IMR-90 (cell line): ENCODE measurements at regions not wholly inside any gene's neighbourhood (a gene's known extent, or its start where the extent isn't known, plus 50 kb on each side); places are given as distances from the start of the nearest gene placed in this dataset.

ENCODE experiments used
- ATAC-seq: fragments of 200-7000 bp; cut with Tn5 transposase; 2 replicates; pipeline ENCODE4 v1.9.1; 2020; ENCODE audit warnings: low read depth, mild to moderate bottlenecking, moderate library complexity
- BruUV-seq: library from RNA; stranded (reverse); fragments of 400-500 nt; replicated peaks from 2 replicates; lab custom pipeline; 2021; lab: Mats Ljungman, UMichigan
- CTCF ChIA-PET: fragments of 300-600 bp; formaldehyde crosslinking; extraction: SDS; loops from one replicate; lab custom pipeline; 2021; ENCODE audit warnings: antibody characterized with exemption; lab: Yijun Ruan, JAX
- POLR2A ChIA-PET: fragments of 300-600 bp; sonication (Branson Sonifier 250); formaldehyde crosslinking; loops from one replicate; lab custom pipeline; 2022; ENCODE audit warnings: antibody characterized with exemption; ENCODE audit not compliant: unreplicated experiment; lab: Charles Lee
- DNase-seq: peaks from one replicate; pipeline ENCODE4 v3.0.0; 2013
- H2AFZ ChIP-seq: replicated peaks from 2 replicates; pipeline ENCODE3; 2013; ENCODE audit warnings: low read length, mild to moderate bottlenecking; ENCODE audit not compliant: poor library complexity
- H2AK5ac ChIP-seq: 2 replicates; pipeline ENCODE4 v1.6.1; 2013; ENCODE audit warnings: low read depth, low read length, inconsistent platforms
- H2AK9ac ChIP-seq: replicated peaks from 2 replicates; pipeline ENCODE3; 2013; ENCODE audit warnings: mild to moderate bottlenecking, low read depth, low read length, moderate library complexity; ENCODE audit not compliant: poor library complexity
- H2BK120ac ChIP-seq: 2 replicates; pipeline ENCODE4 v1.6.1; 2013; ENCODE audit warnings: low read depth, low read length, inconsistent platforms
- H2BK15ac ChIP-seq: 3 replicates; pipeline ENCODE4 v1.6.1; 2013; ENCODE audit warnings: low read depth, low read length, inconsistent platforms
- H2BK20ac ChIP-seq: 2 replicates; pipeline ENCODE4 v1.6.1; 2013; ENCODE audit warnings: low read depth, mild to moderate bottlenecking, inconsistent platforms, low read length, moderate library complexity
- H2BK5ac ChIP-seq: 2 replicates; pipeline ENCODE4 v1.6.1; 2013; ENCODE audit warnings: mild to moderate bottlenecking, low read depth, low read length, inconsistent platforms; ENCODE audit not compliant: poor library complexity, severe bottlenecking
- H3K14ac ChIP-seq: replicated peaks from 2 replicates; pipeline ENCODE4 v1.6.1; 2013; ENCODE audit warnings: low read depth, low read length, inconsistent platforms
- H3K18ac ChIP-seq: 2 replicates; pipeline ENCODE4 v1.6.1; 2013; ENCODE audit warnings: low read depth, low read length, control low read depth
- H3K23ac ChIP-seq: 2 replicates; pipeline ENCODE4 v1.6.1; 2013; ENCODE audit warnings: low read depth, low read length, inconsistent platforms
- H3K27ac ChIP-seq: 2 replicates; pipeline ENCODE4 v1.5.1; 2013; ENCODE audit warnings: mild to moderate bottlenecking, control low read depth, low read length; ENCODE audit not compliant: insufficient read depth
- H3K27me3 ChIP-seq: 2 replicates; pipeline ENCODE4 v1.6.1; 2013; ENCODE audit warnings: low read length; ENCODE audit not compliant: control insufficient read depth, insufficient read depth
- H3K36me3 ChIP-seq: 2 replicates; pipeline ENCODE4 v1.6.1; 2013; ENCODE audit warnings: low read length, mixed read lengths; ENCODE audit not compliant: control insufficient read depth, insufficient read depth
- H3K4ac ChIP-seq: 2 replicates; pipeline ENCODE4 v1.6.1; 2013; ENCODE audit warnings: low read depth, low read length, inconsistent platforms
- H3K4me1 ChIP-seq: 2 replicates; pipeline ENCODE4 v1.6.1; 2013; ENCODE audit warnings: low read length, mixed read lengths; ENCODE audit not compliant: control insufficient read depth, insufficient read depth
- H3K4me2 ChIP-seq: 2 replicates; pipeline ENCODE4 v1.6.1; 2013; ENCODE audit warnings: low read depth, mild to moderate bottlenecking, control low read depth, low read length, moderate library complexity
- H3K4me3 ChIP-seq: 2 replicates; pipeline ENCODE4 v1.5.1; 2013; ENCODE audit warnings: low read depth, mild to moderate bottlenecking, control low read depth, low read length, moderate library complexity; ENCODE audit not compliant: insufficient read depth
- H3K56ac ChIP-seq: 2 replicates; pipeline ENCODE4 v1.6.1; 2013; ENCODE audit warnings: low read length, inconsistent platforms; ENCODE audit not compliant: insufficient read depth; ENCODE audit errors: extremely low read depth
- H3K79me1 ChIP-seq, 2 experiments: 2 replicates each; pipeline ENCODE4 v1.6.1; 2013; ENCODE audit warnings: low read length in 2 of 2, inconsistent platforms in 1 of 2, low read depth in 1 of 2
- H3K9ac ChIP-seq: 2 replicates; pipeline ENCODE4 v1.6.1; 2013; ENCODE audit warnings: low read depth, low read length, control low read depth
- H3K9me1 ChIP-seq: 2 replicates; pipeline ENCODE4 v1.6.1; 2013; ENCODE audit warnings: low read length, inconsistent platforms; ENCODE audit not compliant: insufficient read depth
- H3K9me3 ChIP-seq: 2 replicates; pipeline ENCODE4 v1.6.1; 2013; ENCODE audit warnings: low read length; ENCODE audit not compliant: control insufficient read depth, insufficient read depth
- H4K20me1 ChIP-seq: 2 replicates; pipeline ENCODE4 v1.6.1; 2013; ENCODE audit warnings: low read length, inconsistent platforms; ENCODE audit not compliant: insufficient read depth
- H4K5ac ChIP-seq: 2 replicates; pipeline ENCODE4 v1.6.1; 2013; ENCODE audit warnings: mild to moderate bottlenecking, low read depth, low read length, control low read depth
- H4K8ac ChIP-seq, 2 experiments: 2 replicates each; pipeline ENCODE4 v1.6.1; 2013; ENCODE audit warnings: low read depth in 2 of 2, low read length in 2 of 2, control low read depth in 1 of 2, inconsistent platforms in 1 of 2
- H4K91ac ChIP-seq: 2 replicates; pipeline ENCODE4 v1.6.1; 2013; ENCODE audit warnings: low read depth, low read length, inconsistent platforms; ENCODE audit not compliant: insufficient read depth
- BHLHE40 ChIP-seq: fragments of 150-350 bp; IDR thresholded peaks from 2 replicates; pipeline ENCODE4 v1.6.1; 2016; ENCODE audit warnings: mild to moderate bottlenecking, low read depth, low read length
- CHD1 ChIP-seq: IDR thresholded peaks from 2 replicates; pipeline ENCODE4 v1.6.1; 2012; ENCODE audit warnings: low read depth, low read length, improper control_type of control experiment
- POLR2A ChIP-seq: IDR thresholded peaks from 2 replicates; pipeline ENCODE4 v1.6.1; 2012; ENCODE audit warnings: mild to moderate bottlenecking, low read depth, low read length
- RAD21 ChIP-seq: IDR thresholded peaks from 2 replicates; pipeline ENCODE4 v1.6.1; 2012; ENCODE audit warnings: low read length, improper control_type of control experiment
- RFX5 ChIP-seq: IDR thresholded peaks from 2 replicates; pipeline ENCODE4 v1.8.0; 2012; ENCODE audit warnings: low read depth, mild to moderate bottlenecking, low read length, moderate library complexity
- SMC3 ChIP-seq: fragments of 150-350 bp; IDR thresholded peaks from 2 replicates; pipeline ENCODE4 v1.6.1; 2016; ENCODE audit warnings: low read depth, mild to moderate bottlenecking, antibody characterized with exemption, low read length, moderate library complexity
- WGBS, 2 experiments: methylation state at CpG; one replicate each; pipeline versions ENCODE4 v1.1.5 to v1.1.7; 2013; ENCODE audit warnings: missing lambda C conversion rate in 2 of 2; ENCODE audit not compliant: insufficient read length in 1 of 2; ENCODE audit errors: extremely low coverage in 2 of 2; 5-methylcytosine and 5-hydroxymethylcytosine counted together
- dilution Hi-C: fragments of 300-500 bp; cut with HindIII; formaldehyde crosslinking; loops from one replicate; pipeline ENCODE4 v1.14.3; 2018; ENCODE audit warnings: low sequenced_read_pairs; ENCODE audit not compliant: unreplicated experiment
- in situ Hi-C: fragments of 300-500 bp; cut with MboI; formaldehyde crosslinking; loops from 3 replicates; pipeline ENCODE4 v1.14.3; 2019; ENCODE audit warnings: low sequenced_read_pairs, inconsistent platforms, mixed read lengths
- intact Hi-C: fragments of 100-400 bp; cut with micrococcal nuclease; formaldehyde crosslinking; loops from 2 replicates; pipeline ENCODE4 v1.10.0; 2022
- TF ChIP-seq, protein P1 (sequence below): fragments of 150-350 bp; IDR thresholded peaks from 2 replicates; pipeline ENCODE4 v1.6.1; 2017; ENCODE audit warnings: mild to moderate bottlenecking, antibody characterized with exemption, low read length, low read depth
- TF ChIP-seq, protein P2 (sequence below): conservative IDR thresholded peaks from 2 replicates; pipeline ENCODE4 v1.5.1; 2012; ENCODE audit warnings: mild to moderate bottlenecking, low read depth, low read length, improper control_type of control experiment
- TF ChIP-seq, protein P3 (sequence below): fragments of 150-350 bp; IDR thresholded peaks from 2 replicates; pipeline ENCODE4 v1.6.1; 2016; ENCODE audit warnings: low read depth, mild to moderate bottlenecking, low read length, moderate library complexity, borderline replicate concordance

DNA sequence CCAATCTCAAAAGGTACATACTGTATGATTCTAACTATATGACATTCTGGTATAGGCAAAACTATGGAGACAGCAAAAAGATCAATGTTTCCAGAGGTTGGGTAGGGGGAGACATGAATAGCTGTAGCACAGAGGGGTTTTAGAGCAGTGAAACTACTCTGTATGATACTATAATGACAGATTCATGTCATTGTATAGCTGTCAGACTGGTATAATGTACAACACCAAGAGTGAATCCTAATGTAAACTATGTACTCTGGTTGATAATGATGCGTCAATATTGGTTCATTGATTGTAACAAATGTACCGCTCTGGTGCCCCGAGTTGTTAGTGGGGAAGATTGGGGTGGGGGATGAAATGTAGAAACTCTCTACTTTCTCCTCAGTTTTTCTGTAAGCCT is 172.4 kb upstream of the SPOPL start:
- Histone ChIP-seq H4K91ac (no peak overlapping the region), H2AK5ac (no peak overlapping the region), H4K8ac (no peak overlapping the region), H2AFZ (no peak overlapping the region), H3K4ac (no peak overlapping the region), H2BK5ac (no peak overlapping the region), H2AK9ac (no peak overlapping the region), H3K9ac (no peak overlapping the region), H3K18ac (no peak overlapping the region), H3K4me3 (no peak overlapping the region), H3K9me1 (no peaks in the 10 kb centered on the region), H3K23ac (no peak overlapping the region), H2BK20ac (no peak overlapping the region), H3K4me1 (no peaks in the 10 kb centered on the region), H3K9me3 (no peaks in the 10 kb centered on the region), H3K27me3 (no peaks in the 10 kb centered on the region), H2BK15ac (no peak overlapping the region), H2BK120ac (no peak overlapping the region), H3K36me3 (no peaks in the 10 kb centered on the region), H4K20me1 (no peaks in the 10 kb centered on the region), H3K79me1 (no peaks in the 10 kb centered on the region), H3K27ac (no peak overlapping the region), H4K5ac (no peak overlapping the region), H3K4me2 (no peak overlapping the region), H3K14ac (no peak overlapping the region), H3K56ac (no peak overlapping the region)
- TF ChIP-seq CHD1 (no peak), SMC3 (no peak), POLR2A (no peak), RAD21 (no peak), BHLHE40 (no peak), RFX5 (no peak)
- TF ChIP-seq, protein P1, sequence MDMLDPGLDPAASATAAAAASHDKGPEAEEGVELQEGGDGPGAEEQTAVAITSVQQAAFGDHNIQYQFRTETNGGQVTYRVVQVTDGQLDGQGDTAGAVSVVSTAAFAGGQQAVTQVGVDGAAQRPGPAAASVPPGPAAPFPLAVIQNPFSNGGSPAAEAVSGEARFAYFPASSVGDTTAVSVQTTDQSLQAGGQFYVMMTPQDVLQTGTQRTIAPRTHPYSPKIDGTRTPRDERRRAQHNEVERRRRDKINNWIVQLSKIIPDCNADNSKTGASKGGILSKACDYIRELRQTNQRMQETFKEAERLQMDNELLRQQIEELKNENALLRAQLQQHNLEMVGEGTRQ: no peak
- TF ChIP-seq, protein P2, sequence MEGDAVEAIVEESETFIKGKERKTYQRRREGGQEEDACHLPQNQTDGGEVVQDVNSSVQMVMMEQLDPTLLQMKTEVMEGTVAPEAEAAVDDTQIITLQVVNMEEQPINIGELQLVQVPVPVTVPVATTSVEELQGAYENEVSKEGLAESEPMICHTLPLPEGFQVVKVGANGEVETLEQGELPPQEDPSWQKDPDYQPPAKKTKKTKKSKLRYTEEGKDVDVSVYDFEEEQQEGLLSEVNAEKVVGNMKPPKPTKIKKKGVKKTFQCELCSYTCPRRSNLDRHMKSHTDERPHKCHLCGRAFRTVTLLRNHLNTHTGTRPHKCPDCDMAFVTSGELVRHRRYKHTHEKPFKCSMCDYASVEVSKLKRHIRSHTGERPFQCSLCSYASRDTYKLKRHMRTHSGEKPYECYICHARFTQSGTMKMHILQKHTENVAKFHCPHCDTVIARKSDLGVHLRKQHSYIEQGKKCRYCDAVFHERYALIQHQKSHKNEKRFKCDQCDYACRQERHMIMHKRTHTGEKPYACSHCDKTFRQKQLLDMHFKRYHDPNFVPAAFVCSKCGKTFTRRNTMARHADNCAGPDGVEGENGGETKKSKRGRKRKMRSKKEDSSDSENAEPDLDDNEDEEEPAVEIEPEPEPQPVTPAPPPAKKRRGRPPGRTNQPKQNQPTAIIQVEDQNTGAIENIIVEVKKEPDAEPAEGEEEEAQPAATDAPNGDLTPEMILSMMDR: no peak
- TF ChIP-seq, protein P3, sequence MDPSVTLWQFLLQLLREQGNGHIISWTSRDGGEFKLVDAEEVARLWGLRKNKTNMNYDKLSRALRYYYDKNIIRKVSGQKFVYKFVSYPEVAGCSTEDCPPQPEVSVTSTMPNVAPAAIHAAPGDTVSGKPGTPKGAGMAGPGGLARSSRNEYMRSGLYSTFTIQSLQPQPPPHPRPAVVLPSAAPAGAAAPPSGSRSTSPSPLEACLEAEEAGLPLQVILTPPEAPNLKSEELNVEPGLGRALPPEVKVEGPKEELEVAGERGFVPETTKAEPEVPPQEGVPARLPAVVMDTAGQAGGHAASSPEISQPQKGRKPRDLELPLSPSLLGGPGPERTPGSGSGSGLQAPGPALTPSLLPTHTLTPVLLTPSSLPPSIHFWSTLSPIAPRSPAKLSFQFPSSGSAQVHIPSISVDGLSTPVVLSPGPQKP: no peak
- POLR2A ChIA-PET: no interaction called here
- CTCF ChIA-PET: no interaction called here
- BruUV-seq: no TSS peak
- intact Hi-C loops: no loop called here
- in situ Hi-C loops: no loop called here
- dilution Hi-C loops: no loop called here
- ATAC-seq (no peak), DNase-seq (no peak)
- no CpG with 5 or more reads among the region's 3 CpGs for WGBS, 2 experiments
